ENCODE measurements at regions not wholly inside any gene's neighbourhood (a gene's known extent, or its start where the extent isn't known, plus 50 kb on each side); places are given as distances from the start of the nearest gene placed in this dataset.

DNA sequence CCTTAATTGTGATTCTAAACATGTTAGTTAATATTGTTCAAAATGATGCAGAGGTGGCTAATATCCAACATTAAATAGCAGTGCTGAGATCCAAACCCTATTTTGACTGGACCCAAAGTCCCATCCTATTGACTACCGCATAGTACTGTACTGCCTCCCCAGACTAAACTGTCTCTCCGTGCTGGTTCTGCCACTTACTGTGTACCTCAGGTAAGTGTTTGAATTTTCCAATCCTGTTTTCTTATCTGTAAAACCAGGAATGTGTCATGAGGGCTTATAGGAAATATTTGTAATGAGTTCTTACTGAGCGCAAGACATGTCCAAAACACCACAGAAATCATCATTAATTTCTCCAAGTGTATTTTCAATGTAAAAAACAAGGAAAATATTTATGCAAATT lies 209.2 kb upstream of the CD180 start:
- peaks cover 7% of the 10 kb centered on the region for H3K27me3 Mint-ChIP-seq
- Histone ChIP-seq H3K79me2 (ENCODE audit: control insufficient read depth, insufficient read depth, low read length) (no peaks in the 10 kb centered on the region), H3K36me3 (replicated peaks in 1 of 2; ENCODE audit: control extremely low read depth in 1 of 2, control insufficient read depth in 1 of 2, extremely low read depth in 1 of 2, insufficient read depth in 2 of 2, low read length in 1 of 2) (no peaks in the 10 kb centered on the region), H3K27ac (ENCODE audit: low read length in 2 of 2) (no peak overlapping the region), H3K4me3 (ENCODE audit: control extremely low read depth in 1 of 5, extremely low read depth in 1 of 5, insufficient read depth in 1 of 5, low read depth in 2 of 5, low read length in 4 of 5) (no peak overlapping the region), H3K27me3 (replicated peaks in 1 of 4; ENCODE audit: control extremely low read depth in 1 of 4, control insufficient read depth in 3 of 4, insufficient read depth in 4 of 4, low read length in 3 of 4) (no peaks in the 10 kb centered on the region), H2AFZ (ENCODE audit: insufficient read depth, low read depth, low read length, poor library complexity, severe bottlenecking) (no peak overlapping the region), H4K20me1 (ENCODE audit: control insufficient read depth, insufficient read depth, low read length, poor library complexity, severe bottlenecking) (no peaks in the 10 kb centered on the region), H3K4me1 (ENCODE audit: control insufficient read depth in 2 of 2, insufficient read depth in 2 of 2, low read length in 2 of 2) (peaks cover 4 to 7% of the 10 kb centered on the region in 2 donors), H3K9me3 (ENCODE audit: control extremely low read depth in 1 of 3, control insufficient read depth in 2 of 3, insufficient read depth in 1 of 3, low read length in 2 of 3) (no peaks in the 10 kb centered on the region), H3K9ac (ENCODE audit: low read length) (no peak overlapping the region), H3K4me2 (replicated peaks; ENCODE audit: low read depth, low read length, poor library complexity, severe bottlenecking) (no peak overlapping the region)
- intact Hi-C loops (cut with micrococcal nuclease) = no loop called here
- H3K4me3 Mint-ChIP-seq = no peak overlapping the region
- ChIA-PET CTCF (no interaction called here), POLR2A (no interaction called here)
- peaks cover 8% of the 10 kb centered on the region for H3K4me1 Mint-ChIP-seq
- no CpG with 5 or more reads among the region's 3 CpGs for WGBS (ENCODE audit: insufficient coverage)
- H3K9me3 Mint-ChIP-seq (ENCODE audit: insufficient read depth) = no peaks in the 10 kb centered on the region
- no peak for ATAC-seq (ENCODE audit: low read depth)
- TF ChIP-seq, protein P1, sequence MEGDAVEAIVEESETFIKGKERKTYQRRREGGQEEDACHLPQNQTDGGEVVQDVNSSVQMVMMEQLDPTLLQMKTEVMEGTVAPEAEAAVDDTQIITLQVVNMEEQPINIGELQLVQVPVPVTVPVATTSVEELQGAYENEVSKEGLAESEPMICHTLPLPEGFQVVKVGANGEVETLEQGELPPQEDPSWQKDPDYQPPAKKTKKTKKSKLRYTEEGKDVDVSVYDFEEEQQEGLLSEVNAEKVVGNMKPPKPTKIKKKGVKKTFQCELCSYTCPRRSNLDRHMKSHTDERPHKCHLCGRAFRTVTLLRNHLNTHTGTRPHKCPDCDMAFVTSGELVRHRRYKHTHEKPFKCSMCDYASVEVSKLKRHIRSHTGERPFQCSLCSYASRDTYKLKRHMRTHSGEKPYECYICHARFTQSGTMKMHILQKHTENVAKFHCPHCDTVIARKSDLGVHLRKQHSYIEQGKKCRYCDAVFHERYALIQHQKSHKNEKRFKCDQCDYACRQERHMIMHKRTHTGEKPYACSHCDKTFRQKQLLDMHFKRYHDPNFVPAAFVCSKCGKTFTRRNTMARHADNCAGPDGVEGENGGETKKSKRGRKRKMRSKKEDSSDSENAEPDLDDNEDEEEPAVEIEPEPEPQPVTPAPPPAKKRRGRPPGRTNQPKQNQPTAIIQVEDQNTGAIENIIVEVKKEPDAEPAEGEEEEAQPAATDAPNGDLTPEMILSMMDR (IDR thresholded peaks at IDR 0.05) = no peak
- no peak for TF ChIP-seq EZH2 (IDR thresholded peaks at IDR 0.05; ENCODE audit: borderline replicate concordance, insufficient read depth, low read depth, low read length, poor library complexity, severe bottlenecking)
- DNase-seq = no peak
- no peak overlapping the region for H3K27ac Mint-ChIP-seq

DNA sequence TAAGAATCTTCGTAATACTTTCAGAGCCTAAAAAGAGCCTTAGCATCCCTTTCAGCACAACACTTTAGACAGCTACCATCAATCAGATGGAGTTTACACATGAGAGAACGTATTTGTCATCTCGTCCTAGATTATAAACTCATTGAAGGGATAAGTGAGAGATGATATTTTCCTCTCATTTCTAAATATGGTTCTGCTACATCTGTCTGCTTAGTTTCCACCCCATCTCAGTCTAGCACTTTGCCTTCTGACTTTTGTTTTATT lies 208.4 kb upstream of the CD180 start:
- no peaks in the 10 kb centered on the region for H3K9me3 Mint-ChIP-seq (ENCODE audit: insufficient read depth)
- Histone ChIP-seq H3K4me2 (replicated peaks; ENCODE audit: low read depth, low read length, poor library complexity, severe bottlenecking) (no peak overlapping the region), H4K20me1 (ENCODE audit: control insufficient read depth, insufficient read depth, low read length, poor library complexity, severe bottlenecking) (no peaks in the 10 kb centered on the region), H3K9me3 (ENCODE audit: control extremely low read depth in 1 of 3, control insufficient read depth in 2 of 3, insufficient read depth in 1 of 3, low read length in 2 of 3) (no peaks in the 10 kb centered on the region), H3K79me2 (ENCODE audit: control insufficient read depth, insufficient read depth, low read length) (no peaks in the 10 kb centered on the region), H3K27me3 (replicated peaks in 1 of 4; ENCODE audit: control extremely low read depth in 1 of 4, control insufficient read depth in 3 of 4, insufficient read depth in 4 of 4, low read length in 3 of 4) (no peaks in the 10 kb centered on the region), H3K4me1 (ENCODE audit: control insufficient read depth in 2 of 2, insufficient read depth in 2 of 2, low read length in 2 of 2) (peaks cover 4 to 7% of the 10 kb centered on the region in 2 donors), H2AFZ (ENCODE audit: insufficient read depth, low read depth, low read length, poor library complexity, severe bottlenecking) (no peak overlapping the region), H3K36me3 (replicated peaks in 1 of 2; ENCODE audit: control extremely low read depth in 1 of 2, control insufficient read depth in 1 of 2, extremely low read depth in 1 of 2, insufficient read depth in 2 of 2, low read length in 1 of 2) (no peaks in the 10 kb centered on the region), H3K4me3 (ENCODE audit: control extremely low read depth in 1 of 5, extremely low read depth in 1 of 5, insufficient read depth in 1 of 5, low read depth in 2 of 5, low read length in 4 of 5) (no peak overlapping the region), H3K9ac (ENCODE audit: low read length) (no peak overlapping the region), H3K27ac (ENCODE audit: low read length in 2 of 2) (no peak overlapping the region)
- peaks cover 7% of the 10 kb centered on the region for H3K27me3 Mint-ChIP-seq
- DNase-seq (no peak), ATAC-seq (ENCODE audit: low read depth) (no peak)
- CTCF ChIA-PET = no interaction called here
- H3K27ac Mint-ChIP-seq = no peak overlapping the region
- H3K4me3 Mint-ChIP-seq = no peak overlapping the region
- intact Hi-C loops (cut with micrococcal nuclease) = no loop called here
- POLR2A ChIA-PET = no interaction called here
- TF ChIP-seq EZH2 (IDR thresholded peaks at IDR 0.05; ENCODE audit: borderline replicate concordance, insufficient read depth, low read depth, low read length, poor library complexity, severe bottlenecking) = no peak
- TF ChIP-seq, protein P1 (IDR thresholded peaks at IDR 0.05) = no peak
- no CpG with 5 or more reads among the region's 3 CpGs for WGBS (ENCODE audit: insufficient coverage)
- peaks cover 8% of the 10 kb centered on the region for H3K4me1 Mint-ChIP-seq

Data from B cell (primary cell).